H9 (cell line): ENCODE measurements at regions not wholly inside any gene's neighbourhood (a gene's known extent, or its start where the extent isn't known, plus 50 kb on each side); places are given as distances from the start of the nearest gene placed in this dataset.

Experiments used
- DNase-seq: peaks from one replicate; pipeline ENCODE4 v3.0.0-alpha.2; 2017
- H2AFZ ChIP-seq: one replicate; pipeline ENCODE4 v1.6.1; 2013; ENCODE audit warnings: mild to moderate bottlenecking, low read length, control low read depth, moderate library complexity
- H2AK5ac ChIP-seq: 2 replicates; pipeline ENCODE4 v1.6.1; 2013; ENCODE audit warnings: low read length, control low read depth, mixed read lengths; ENCODE audit not compliant: insufficient read length
- H2BK120ac ChIP-seq: one replicate; pipeline ENCODE4 v1.6.1; 2013; ENCODE audit warnings: low read depth, mild to moderate bottlenecking, low read length, control low read depth, inconsistent platforms; ENCODE audit not compliant: poor library complexity, severe bottlenecking
- H2BK12ac ChIP-seq: 2 replicates; pipeline ENCODE4 v1.6.1; 2013; ENCODE audit warnings: low read length, control low read depth, mixed read lengths, low read depth; ENCODE audit not compliant: insufficient read length
- H2BK15ac ChIP-seq: 2 replicates; pipeline ENCODE4 v1.6.1; 2013; ENCODE audit warnings: low read depth, low read length, control low read depth
- H2BK20ac ChIP-seq: one replicate; pipeline ENCODE4 v1.6.1; 2013; ENCODE audit warnings: low read depth, mild to moderate bottlenecking, low read length, control low read depth, inconsistent platforms; ENCODE audit not compliant: poor library complexity, severe bottlenecking
- H2BK5ac ChIP-seq: 2 replicates; pipeline ENCODE4 v1.6.1; 2013; ENCODE audit warnings: low read length, control low read depth, mixed read lengths; ENCODE audit not compliant: insufficient read length
- H3K14ac ChIP-seq: 2 replicates; pipeline ENCODE4 v1.6.1; 2013; ENCODE audit warnings: low read length, control low read depth; ENCODE audit not compliant: insufficient read depth
- H3K18ac ChIP-seq: 2 replicates; pipeline ENCODE4 v1.6.1; 2013; ENCODE audit warnings: low read depth, mild to moderate bottlenecking, mixed read lengths, low read length, control low read depth; ENCODE audit not compliant: insufficient read length
- H3K23ac ChIP-seq: 2 replicates; pipeline ENCODE4 v1.6.1; 2013; ENCODE audit warnings: low read length, control low read depth, mixed read lengths, low read depth; ENCODE audit not compliant: insufficient read length
- H3K23me2 ChIP-seq: 2 replicates; pipeline ENCODE4 v1.6.1; 2013; ENCODE audit warnings: low read depth, mild to moderate bottlenecking, mixed read lengths, low read length, control low read depth; ENCODE audit not compliant: insufficient read length, poor library complexity, severe bottlenecking
- H3K27ac ChIP-seq: 2 replicates; pipeline ENCODE4 v1.5.1; 2013; ENCODE audit warnings: low read length, control low read depth, mixed read lengths, low read depth; ENCODE audit not compliant: insufficient read length
- H3K27me3 ChIP-seq: 2 replicates; pipeline ENCODE4 v1.6.1; 2013; ENCODE audit warnings: low read length, control low read depth, inconsistent platforms; ENCODE audit not compliant: insufficient read depth
- H3K4ac ChIP-seq: 2 replicates; pipeline ENCODE4 v1.6.1; 2013; ENCODE audit warnings: low read depth, mild to moderate bottlenecking, control low read depth, inconsistent platforms, low read length, moderate library complexity
- H3K4me1 ChIP-seq: 2 replicates; pipeline ENCODE4 v1.6.1; 2013; ENCODE audit warnings: low read length, control low read depth, inconsistent platforms; ENCODE audit not compliant: insufficient read depth
- H3K4me2 ChIP-seq: 2 replicates; pipeline ENCODE4 v1.6.1; 2013; ENCODE audit warnings: low read length, control low read depth, mixed read lengths; ENCODE audit not compliant: insufficient read length, insufficient read depth
- H3K56ac ChIP-seq: 2 replicates; pipeline ENCODE4 v1.6.1; 2013; ENCODE audit warnings: low read depth, mild to moderate bottlenecking, mixed read lengths, low read length, control low read depth; ENCODE audit not compliant: insufficient read length
- H3K79me1 ChIP-seq: 2 replicates; pipeline ENCODE4 v1.6.1; 2013; ENCODE audit warnings: low read depth, mild to moderate bottlenecking, moderate library complexity, low read length, control low read depth, inconsistent platforms; ENCODE audit not compliant: insufficient read depth, poor library complexity, severe bottlenecking
- H3K79me2 ChIP-seq: 2 replicates; pipeline ENCODE4 v1.6.1; 2013; ENCODE audit warnings: low read length, control low read depth, inconsistent platforms; ENCODE audit not compliant: insufficient read depth
- H3K9ac ChIP-seq: 2 replicates; pipeline ENCODE4 v1.6.1; 2013; ENCODE audit warnings: low read length, control low read depth, mixed read lengths; ENCODE audit not compliant: insufficient read length; ENCODE audit errors: extremely low read depth
- H3K9me3 ChIP-seq: one replicate; pipeline ENCODE4 v1.6.1; 2013; ENCODE audit warnings: low read depth, low read length, inconsistent platforms; ENCODE audit not compliant: control insufficient read depth
- H3T11ph ChIP-seq: one replicate; pipeline ENCODE4 v1.6.1; 2013; ENCODE audit warnings: mild to moderate bottlenecking, low read length, control low read depth, inconsistent platforms
- H4K20me1 ChIP-seq: one replicate; pipeline ENCODE4 v1.6.1; 2013; ENCODE audit not compliant: control insufficient read depth, insufficient read length, insufficient read depth
- H4K5ac ChIP-seq: 2 replicates; pipeline ENCODE4 v1.6.1; 2013; ENCODE audit warnings: low read depth, mild to moderate bottlenecking, mixed read lengths, low read length, control low read depth; ENCODE audit not compliant: insufficient read length
- H4K8ac ChIP-seq: replicated peaks from 2 replicates; pipeline ENCODE4 v1.6.1; 2013; ENCODE audit warnings: low read length, control low read depth, mixed read lengths, low read depth; ENCODE audit not compliant: insufficient read length
- H4K91ac ChIP-seq: 2 replicates; pipeline ENCODE4 v1.6.1; 2013; ENCODE audit warnings: low read depth, mild to moderate bottlenecking, moderate library complexity, mixed read lengths, low read length, control low read depth; ENCODE audit not compliant: insufficient read length
- H3K27ac Mint-ChIP-seq, 3 experiments: 2 replicates in 2 of 3; 3 replicates in 1 of 3; pipeline ENCODE4 v1.8.0; 2020 to 2021; ENCODE audit warnings: mixed read lengths in 3 of 3, mild to moderate bottlenecking in 1 of 3, moderate library complexity in 1 of 3
- H3K27me3 Mint-ChIP-seq: 2 replicates; pipeline ENCODE4 v1.8.0; 2021; ENCODE audit warnings: low read depth, mild to moderate bottlenecking, moderate library complexity, mixed read lengths
- H3K36me3 Mint-ChIP-seq, 3 experiments: 2 replicates in 2 of 3; 3 replicates in 1 of 3; pipeline ENCODE4 v1.8.0; 2020 to 2021; ENCODE audit warnings: low read depth in 3 of 3, mixed read lengths in 3 of 3; ENCODE audit not compliant: insufficient read depth in 1 of 3
- H3K4me1 Mint-ChIP-seq, 2 experiments: 2 replicates each; pipeline ENCODE4 v1.8.0; 2020; ENCODE audit warnings: mixed read lengths in 2 of 2
- H3K4me3 Mint-ChIP-seq, 2 experiments: 2 replicates in 1 of 2; 3 replicates in 1 of 2; pipeline ENCODE4 v1.8.0; 2020 to 2021; ENCODE audit warnings: mild to moderate bottlenecking in 2 of 2, mixed read lengths in 2 of 2, moderate library complexity in 1 of 2
- H3K9me3 Mint-ChIP-seq, 2 experiments: 2 replicates in 1 of 2; 3 replicates in 1 of 2; pipeline ENCODE4 v1.8.0; 2020; ENCODE audit warnings: mild to moderate bottlenecking in 2 of 2, mixed read lengths in 2 of 2, moderate library complexity in 1 of 2
- CTCF ChIP-seq: fragments of 200-600 bp; sonication (generic); conservative IDR thresholded peaks from 3 replicates; pipeline ENCODE4 v1.8.0; 2021; ENCODE audit warnings: antibody characterized with exemption, mild to moderate bottlenecking
- WGBS: extraction: QIAGEN DNeasy Blood & Tissue Kit; methylation state at CpG from one replicate; pipeline ENCODE4 v1.1.7; 2013; ENCODE audit warnings: missing lambda C conversion rate, low lambda C conversion rate, mixed read lengths; ENCODE audit not compliant: insufficient read length; ENCODE audit errors: extremely low coverage; 5-methylcytosine and 5-hydroxymethylcytosine counted together

GRCh38 chr18:45416168-45416567 lies 199.1 kb upstream of the SLC14A2 start:
- no peak overlapping the region for H3K9ac ChIP-seq
- no peaks in the 10 kb centered on the region for H3K27me3 Mint-ChIP-seq

More at GRCh38 chr18:45416168-45416567, 199.1 kb upstream of the SLC14A2 start:
- no peak overlapping the region for H2BK120ac ChIP-seq
- no peak overlapping the region for H3K4me2 ChIP-seq
- no peak overlapping the region for H4K8ac ChIP-seq
- peaks cover 2% of the 10 kb centered on the region; the same call in 1 of the 2 replicates for H3K4me1 ChIP-seq
- no peak overlapping the region for H3K4ac ChIP-seq
- H2BK5ac ChIP-seq, result no peak overlapping the region
- no peak overlapping the region for H3K56ac ChIP-seq
- H3K27ac ChIP-seq, result no peak overlapping the region
- H3K14ac ChIP-seq, result no peak overlapping the region
- no peaks in the 10 kb centered on the region for H3K27me3 ChIP-seq
- TF ChIP-seq CTCF, result no peak
- no peak overlapping the region for H2AK5ac ChIP-seq
- no peak overlapping the region for H3K18ac ChIP-seq
- Mint-ChIP-seq H3K4me3 (no peak overlapping the region), H3K27ac (no peak overlapping the region), H3K9me3 (no peaks in the 10 kb centered on the region), H3K36me3 (no peaks in the 10 kb centered on the region; a peak in 2 of 7 replicates), H3K4me1 (peaks cover 26 to 30% of the 10 kb centered on the region in 2 experiments)
- H3K23me2 ChIP-seq, result no peaks in the 10 kb centered on the region
- no peaks in the 10 kb centered on the region for H4K20me1 ChIP-seq
- H3T11ph ChIP-seq, result no peak overlapping the region
- H3K9me3 ChIP-seq, result no peaks in the 10 kb centered on the region
- H3K79me2 ChIP-seq, result no peaks in the 10 kb centered on the region
- H2BK20ac ChIP-seq, result no peak overlapping the region
- no peaks in the 10 kb centered on the region for H3K79me1 ChIP-seq
- H2BK15ac ChIP-seq, result no peak overlapping the region
- H2AFZ ChIP-seq, result no peak overlapping the region
- DNase-seq, result no peak
- H4K5ac ChIP-seq, result no peak overlapping the region
- H3K23ac ChIP-seq, result no peak overlapping the region
- no peak overlapping the region for H4K91ac ChIP-seq
- WGBS, result no CpG with 5 or more reads among the region's 5 CpGs
- no peak overlapping the region for H2BK12ac ChIP-seq
